SK-N-SH (cell line): ENCODE measurements at regions not wholly inside any gene's neighbourhood (a gene's known extent, or its start where the extent isn't known, plus 50 kb on each side); places are given as distances from the start of the nearest gene placed in this dataset.

Experiments
- CTCF ChIP-seq: fragments of 200-600 bp; sonication (generic); IDR thresholded peaks from 2 replicates; pipeline ENCODE4 v1.6.1; 2017; ENCODE audit warnings: antibody characterized with exemption, mild to moderate bottlenecking, moderate library complexity
- FOXJ3 ChIP-seq: sonication (generic); formaldehyde crosslinking; IDR thresholded peaks from 2 replicates; pipeline ENCODE4 v1.5.1; 2020; ENCODE audit warnings: mild to moderate bottlenecking, missing genetic modification reagents
- PBX3 ChIP-seq: IDR thresholded peaks from 2 replicates; pipeline ENCODE4; 2012
- TAF1 ChIP-seq: IDR thresholded peaks from 2 replicates; pipeline ENCODE4 v1.6.1; 2012; ENCODE audit warnings: low read depth, mild to moderate bottlenecking, low read length, moderate library complexity, borderline replicate concordance

GRCh38 chr11:81444297-81444696 is 1289.4 kb downstream of the FAM181B start:
- no peak for TF ChIP-seq FOXJ3
- TF ChIP-seq CTCF = no peak
- TF ChIP-seq TAF1 = no peak
- no peak for TF ChIP-seq PBX3
